OCI-LY1 (cell line): ENCODE measurements at regions not wholly inside any gene's neighbourhood (a gene's known extent, or its start where the extent isn't known, plus 50 kb on each side); places are given as distances from the start of the nearest gene placed in this dataset.

Experiments used
- EZH2 ChIP-seq: fragments of 200-600 bp; sonication (generic), shearing (Covaris generic); IDR thresholded peaks from 2 replicates; pipeline ENCODE4 v1.8.0; 2017; ENCODE audit warnings: borderline replicate concordance, mixed run types, mild to moderate bottlenecking, antibody characterized with exemption, low read length, moderate library complexity, mixed read lengths
- TF ChIP-seq, protein P1 (sequence below): fragments of 200-600 bp; sonication (generic), shearing (Covaris generic); IDR thresholded peaks from 2 replicates; pipeline ENCODE4 v1.5.1; 2017; ENCODE audit warnings: mild to moderate bottlenecking, antibody characterized with exemption, low read length, moderate library complexity, mixed read lengths

DNA sequence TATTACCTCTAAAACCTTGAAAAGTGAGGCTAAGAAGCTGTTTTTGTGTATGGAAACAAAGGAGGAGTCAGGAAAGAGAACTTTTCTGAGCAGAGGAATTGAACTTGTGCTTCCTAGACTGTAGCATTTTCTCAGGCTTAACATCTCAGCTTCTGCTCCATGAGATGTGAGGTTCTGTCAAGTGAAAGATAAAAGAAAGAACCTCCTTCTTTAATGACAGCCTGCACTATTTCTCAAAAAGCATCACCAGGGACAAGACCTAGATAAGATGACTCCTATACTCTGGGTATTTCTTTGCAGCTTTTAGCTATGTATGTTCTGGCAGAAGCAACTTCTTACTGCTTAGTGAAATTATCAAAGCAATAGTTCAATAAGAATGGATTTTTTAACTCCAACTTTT is 87.6 kb upstream of the KCNQ5 start:
- TF ChIP-seq, protein P1, sequence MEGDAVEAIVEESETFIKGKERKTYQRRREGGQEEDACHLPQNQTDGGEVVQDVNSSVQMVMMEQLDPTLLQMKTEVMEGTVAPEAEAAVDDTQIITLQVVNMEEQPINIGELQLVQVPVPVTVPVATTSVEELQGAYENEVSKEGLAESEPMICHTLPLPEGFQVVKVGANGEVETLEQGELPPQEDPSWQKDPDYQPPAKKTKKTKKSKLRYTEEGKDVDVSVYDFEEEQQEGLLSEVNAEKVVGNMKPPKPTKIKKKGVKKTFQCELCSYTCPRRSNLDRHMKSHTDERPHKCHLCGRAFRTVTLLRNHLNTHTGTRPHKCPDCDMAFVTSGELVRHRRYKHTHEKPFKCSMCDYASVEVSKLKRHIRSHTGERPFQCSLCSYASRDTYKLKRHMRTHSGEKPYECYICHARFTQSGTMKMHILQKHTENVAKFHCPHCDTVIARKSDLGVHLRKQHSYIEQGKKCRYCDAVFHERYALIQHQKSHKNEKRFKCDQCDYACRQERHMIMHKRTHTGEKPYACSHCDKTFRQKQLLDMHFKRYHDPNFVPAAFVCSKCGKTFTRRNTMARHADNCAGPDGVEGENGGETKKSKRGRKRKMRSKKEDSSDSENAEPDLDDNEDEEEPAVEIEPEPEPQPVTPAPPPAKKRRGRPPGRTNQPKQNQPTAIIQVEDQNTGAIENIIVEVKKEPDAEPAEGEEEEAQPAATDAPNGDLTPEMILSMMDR, result no peak
- TF ChIP-seq EZH2, result no peak
